ENCODE measurements at regions not wholly inside any gene's neighbourhood (a gene's known extent, or its start where the extent isn't known, plus 50 kb on each side); places are given as distances from the start of the nearest gene placed in this dataset.

- TF ChIP-seq CTCF (IDR thresholded peaks at IDR 0.05) (no peak), POLR2A (IDR thresholded peaks at IDR 0.05) (no peak)
Measured at GRCh38 chr2:568639-569235, 108.5 kb downstream of the TMEM18 start.
